GM12872 (cell line): ENCODE measurements at regions not wholly inside any gene's neighbourhood (a gene's known extent, or its start where the extent isn't known, plus 50 kb on each side); places are given as distances from the start of the nearest gene placed in this dataset.

Experiments
- CTCF ChIP-seq: IDR thresholded peaks from 3 replicates; pipeline ENCODE4 v1.5.1; 2011; ENCODE audit warnings: low read depth, mild to moderate bottlenecking, low read length, moderate library complexity; ENCODE audit not compliant: insufficient read depth

GRCh38 chr6:170147832-170148708, 142.8 kb downstream of the DLL1 start:
- no peak for TF ChIP-seq CTCF

GRCh38 chr6:170147056-170147787, 143.7 kb downstream of the DLL1 start:
- no peak for TF ChIP-seq CTCF

DNA sequence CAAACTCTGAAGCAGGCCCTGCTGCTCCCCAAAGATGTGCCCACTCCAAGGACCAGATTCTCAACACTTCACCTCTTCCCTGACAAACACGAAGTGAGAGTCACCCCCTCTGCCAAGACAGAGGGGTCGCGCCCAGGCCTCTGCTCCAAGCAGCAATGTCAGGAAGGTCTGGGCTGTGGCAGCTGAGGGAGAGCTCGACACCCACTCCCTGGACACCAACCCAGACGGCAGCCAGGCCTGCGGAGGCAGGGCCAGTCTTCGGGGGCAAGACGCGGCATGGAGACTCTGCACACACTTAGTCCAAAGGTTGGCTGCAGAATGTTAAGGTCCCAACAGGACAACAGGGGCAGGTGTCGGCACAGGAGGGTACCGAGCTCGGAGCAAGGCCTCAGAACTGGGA, 144.2 kb downstream of the DLL1 start:
- no peak for TF ChIP-seq CTCF

DNA sequence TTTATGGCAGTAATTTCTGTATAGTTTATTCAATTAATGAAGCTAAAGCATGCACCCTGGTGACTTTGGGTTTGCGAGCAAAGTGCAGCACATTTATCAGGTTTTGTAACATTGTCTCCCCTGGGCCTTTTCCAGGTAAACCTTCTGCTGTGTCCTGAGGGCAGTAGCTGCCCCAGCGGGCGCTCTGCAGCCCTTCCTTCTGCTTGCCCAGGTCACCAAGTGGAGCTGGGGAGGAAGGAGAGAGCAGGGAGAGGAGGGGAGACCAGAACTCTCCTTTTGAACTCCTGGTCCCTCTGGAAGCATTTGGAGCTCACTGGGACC, 145.6 kb downstream of the DLL1 start:
- no peak for TF ChIP-seq CTCF

DNA sequence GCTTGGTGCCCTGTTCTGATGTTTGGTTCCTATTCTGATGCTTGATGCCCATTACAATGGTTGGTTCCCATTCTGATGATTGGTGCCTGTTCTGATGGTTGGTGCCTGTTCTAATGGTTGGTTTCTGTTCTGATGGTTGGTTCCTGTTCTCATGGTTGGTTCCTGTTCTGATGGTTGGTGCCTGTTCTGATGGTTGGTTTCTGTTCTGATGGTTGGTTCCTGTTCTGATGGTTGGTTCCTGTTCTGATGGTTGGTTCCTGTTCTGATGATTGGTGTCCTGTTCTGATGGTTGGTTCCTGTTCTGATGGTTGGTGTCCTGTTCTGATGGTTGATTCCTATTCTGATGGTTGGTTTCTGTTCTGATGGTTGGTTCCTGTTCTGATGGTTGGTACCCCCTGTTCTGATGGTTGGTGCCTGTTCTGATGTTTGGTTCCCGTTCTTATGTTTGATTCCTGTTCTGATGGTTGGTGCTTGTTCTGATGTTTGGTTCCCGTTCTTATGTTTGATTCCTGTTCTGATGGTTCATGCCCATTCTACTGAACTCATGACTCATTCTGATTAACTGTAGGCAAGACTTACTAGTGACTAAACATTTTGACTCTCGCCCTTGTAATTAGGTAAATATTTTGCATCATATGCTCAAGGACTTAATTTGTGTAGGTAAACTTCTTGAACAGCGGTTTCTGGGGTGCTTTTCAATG, 146.2 kb downstream of the DLL1 start:
- TF ChIP-seq CTCF = no peak

GRCh38 chr6:170143401-170144150, 147.3 kb downstream of the DLL1 start:
- no peak for TF ChIP-seq CTCF
